H1 (cell line): ENCODE measurements at regions not wholly inside any gene's neighbourhood (a gene's known extent, or its start where the extent isn't known, plus 50 kb on each side); places are given as distances from the start of the nearest gene placed in this dataset.

Experiments used
- CTCF ChIA-PET: fragments of 300-600 bp; sonication (Branson Sonifier 250); formaldehyde crosslinking; loops from one replicate; lab custom pipeline; 2021; ENCODE audit not compliant: partially characterized antibody; lab: Charles Lee
- POLR2A ChIA-PET: fragments of 300-600 bp; sonication (Branson Sonifier 250); formaldehyde crosslinking; loops from one replicate; lab custom pipeline; 2021; ENCODE audit warnings: inconsistent platforms; ENCODE audit not compliant: partially characterized antibody; lab: Charles Lee
- DNase-seq, 2 experiments: peaks; one replicate each; pipeline versions ENCODE4 v3.0.0 to v3.0.0-alpha.2; 2010 to 2022; ENCODE audit warnings: low spot score in 2 of 2, low read depth in 1 of 2, mixed read lengths in 1 of 2
- FAIRE-seq: peaks from 2 replicates; lab custom pipeline; 2011; peaks lifted over from hg19 to GRCh38; lab: Jason Lieb, UNC
- H2AFZ ChIP-seq: 2 replicates; pipeline ENCODE4 v1.8.1; 2012; ENCODE audit warnings: low read length, inconsistent platforms
- H2AK5ac ChIP-seq: 2 replicates; pipeline ENCODE4 v1.6.1; 2013; ENCODE audit warnings: low read depth, low read length
- H2BK120ac ChIP-seq: replicated peaks from 2 replicates; pipeline ENCODE3; 2013; ENCODE audit warnings: low read depth, low read length, inconsistent platforms
- H2BK12ac ChIP-seq: 2 replicates; pipeline ENCODE4 v1.6.1; 2013; ENCODE audit warnings: low read depth, low read length
- H2BK15ac ChIP-seq: 2 replicates; pipeline ENCODE4 v1.6.1; 2013; ENCODE audit warnings: low read length
- H2BK20ac ChIP-seq: 2 replicates; pipeline ENCODE4 v1.6.1; 2013; ENCODE audit warnings: low read length
- H2BK5ac ChIP-seq: 2 replicates; pipeline ENCODE4 v1.6.1; 2013; ENCODE audit warnings: low read depth, low read length
- H3K14ac ChIP-seq: 2 replicates; pipeline ENCODE4 v1.6.1; 2013; ENCODE audit warnings: inconsistent platforms; ENCODE audit not compliant: insufficient read length
- H3K18ac ChIP-seq: 2 replicates; pipeline ENCODE4 v1.6.1; 2013; ENCODE audit warnings: low read length; ENCODE audit errors: extremely low read depth
- H3K23ac ChIP-seq: 2 replicates; pipeline ENCODE4 v1.6.1; 2013; ENCODE audit warnings: inconsistent platforms; ENCODE audit not compliant: insufficient read length
- H3K23me2 ChIP-seq: 2 replicates; pipeline ENCODE4 v1.6.1; 2013; ENCODE audit warnings: low read depth, low read length
- H3K27ac ChIP-seq: 2 replicates; pipeline ENCODE4 v1.6.1; 2011; ENCODE audit warnings: low read depth, low read length, inconsistent platforms
- H3K27me3 ChIP-seq, 4 experiments: replicated peaks in 1 of 4; 1 replicate in 1 of 4; 2 replicates in 3 of 4; pipeline versions ENCODE4 v1.6.1 to v1.8.1; 2011 to 2013; ENCODE audit warnings: low read length in 3 of 4, mild to moderate bottlenecking in 3 of 4, inconsistent platforms in 2 of 4, mixed read lengths in 2 of 4, moderate library complexity in 1 of 4; ENCODE audit not compliant: control insufficient read depth in 3 of 4, insufficient read depth in 3 of 4; ENCODE audit errors: extremely low read depth in 1 of 4
- H3K36me3 ChIP-seq, 4 experiments: 2 replicates each; pipeline versions ENCODE4 v1.6.1 to v1.8.1; 2011 to 2013; ENCODE audit warnings: mild to moderate bottlenecking in 4 of 4, low read length in 3 of 4, moderate library complexity in 2 of 4, control low read depth in 1 of 4, inconsistent platforms in 1 of 4; ENCODE audit not compliant: insufficient read depth in 4 of 4, control insufficient read depth in 2 of 4
- H3K4ac ChIP-seq: replicated peaks from 2 replicates; pipeline ENCODE3; 2013; ENCODE audit warnings: low read length, low read depth, mixed read lengths, inconsistent platforms; ENCODE audit not compliant: insufficient read length
- H3K4me1 ChIP-seq, 4 experiments: replicated peaks in 1 of 4; 1 replicate in 1 of 4; 2 replicates in 3 of 4; pipeline versions ENCODE4 v1.6.1 to v1.8.1; 2011 to 2013; ENCODE audit warnings: low read length in 3 of 4, inconsistent platforms in 2 of 4, mixed read lengths in 1 of 4; ENCODE audit not compliant: insufficient read depth in 4 of 4, control insufficient read depth in 3 of 4
- H3K4me2 ChIP-seq, 2 experiments: 2 replicates each; pipeline versions ENCODE4 v1.6.1 to v1.8.1; 2011 to 2013; ENCODE audit warnings: low read depth in 2 of 2, low read length in 2 of 2, control low read depth in 1 of 2, inconsistent platforms in 1 of 2, mild to moderate bottlenecking in 1 of 2; ENCODE audit not compliant: insufficient read depth in 1 of 2
- H3K4me3 ChIP-seq, 4 experiments: fragments of 200-600, 300-600 bp in 1 of 4; sonication (generic), shearing (Covaris generic), sonication (Bioruptor Twin) in 1 of 4; 2 replicates each; pipeline versions ENCODE4 v1.5.1 to v1.8.1; 2011 to 2016; ENCODE audit warnings: low read length in 4 of 4, low read depth in 3 of 4, control low read depth in 2 of 4, inconsistent platforms in 2 of 4, mild to moderate bottlenecking in 2 of 4, mixed read lengths in 1 of 4, moderate library complexity in 1 of 4; ENCODE audit not compliant: insufficient read depth in 2 of 4; ENCODE audit errors: extremely low read depth in 1 of 4
- H3K56ac ChIP-seq: replicated peaks from 2 replicates; pipeline ENCODE3; 2013; ENCODE audit warnings: low read depth, mild to moderate bottlenecking, mixed read lengths, low read length, inconsistent platforms; ENCODE audit not compliant: insufficient read length
- H3K79me1 ChIP-seq: 2 replicates; pipeline ENCODE4 v1.6.1; 2013; ENCODE audit warnings: low read depth, low read length, control low read depth
- H3K79me2 ChIP-seq, 2 experiments: 2 replicates each; pipeline versions ENCODE4 v1.6.1 to v1.8.1; 2012 to 2013; ENCODE audit warnings: low read length in 2 of 2, mild to moderate bottlenecking in 2 of 2, inconsistent platforms in 1 of 2; ENCODE audit not compliant: insufficient read depth in 2 of 2, control insufficient read depth in 1 of 2
- H3K9ac ChIP-seq, 4 experiments: replicated peaks in 1 of 4; 1 replicate in 1 of 4; 2 replicates in 3 of 4; pipeline versions ENCODE4 v1.6.1 to v1.8.1; 2011 to 2013; ENCODE audit warnings: low read depth in 3 of 4, low read length in 3 of 4, control low read depth in 2 of 4, mild to moderate bottlenecking in 2 of 4, moderate library complexity in 2 of 4, inconsistent platforms in 1 of 4; ENCODE audit errors: extremely low read depth in 1 of 4
- H3K9me3 ChIP-seq, 2 experiments: 2 replicates each; pipeline versions ENCODE4 v1.6.1 to v1.8.1; 2012 to 2013; ENCODE audit warnings: mild to moderate bottlenecking in 2 of 2, moderate library complexity in 2 of 2, control low read depth in 1 of 2, inconsistent platforms in 1 of 2, low read depth in 1 of 2, low read length in 1 of 2, mixed read lengths in 1 of 2; ENCODE audit not compliant: insufficient read depth in 2 of 2
- H4K20me1 ChIP-seq, 2 experiments: replicated peaks in 1 of 2; 2 replicates each; pipeline versions ENCODE3 to v1.8.1; 2011 to 2013; ENCODE audit warnings: inconsistent platforms in 2 of 2, low read length in 2 of 2, mild to moderate bottlenecking in 1 of 2; ENCODE audit not compliant: insufficient read depth in 2 of 2, control insufficient read depth in 1 of 2
- H4K5ac ChIP-seq: 2 replicates; pipeline ENCODE4 v1.6.1; 2013; ENCODE audit warnings: low read length, low read depth, mixed read lengths, inconsistent platforms; ENCODE audit not compliant: insufficient read length
- H4K8ac ChIP-seq: 2 replicates; pipeline ENCODE4 v1.8.0; 2013; ENCODE audit warnings: mild to moderate bottlenecking, moderate library complexity, low read length, inconsistent platforms; ENCODE audit not compliant: insufficient read depth; ENCODE audit errors: extremely low read depth
- H4K91ac ChIP-seq: replicated peaks from 2 replicates; pipeline ENCODE3; 2013; ENCODE audit warnings: low read length, mixed read lengths, inconsistent platforms; ENCODE audit not compliant: insufficient read length
- CBX5 ChIP-seq: fragments of 300-800, 300-1000 bp; sonication (generic); IDR thresholded peaks from 2 replicates; pipeline ENCODE4 v1.7.1; 2016; ENCODE audit warnings: antibody characterized with exemption, low read length, low read depth
- CBX8 ChIP-seq: fragments of 300-800, 300-1000 bp; sonication (generic); IDR thresholded peaks from 2 replicates; pipeline ENCODE4 v1.7.1; 2016; ENCODE audit warnings: low read depth, low read length, borderline replicate concordance
- CHD2 ChIP-seq: IDR thresholded peaks from 2 replicates; pipeline ENCODE4 v1.6.1; 2012; ENCODE audit warnings: low read length, improper control_type of control experiment
- EP300 ChIP-seq, 2 experiments: IDR thresholded peaks; 1 replicate in 1 of 2; 2 replicates in 1 of 2; pipeline ENCODE4 v1.6.1; 2011 to 2012; ENCODE audit warnings: low read depth in 2 of 2, low read length in 2 of 2, mild to moderate bottlenecking in 2 of 2, borderline replicate concordance in 1 of 2, inconsistent platforms in 1 of 2, moderate library complexity in 1 of 2
- JUN ChIP-seq: IDR thresholded peaks from 2 replicates; pipeline ENCODE4 v1.6.1; 2011; ENCODE audit warnings: low read depth, mild to moderate bottlenecking, improper control_type of control experiment, low read length
- MAFK ChIP-seq: IDR thresholded peaks from 2 replicates; pipeline ENCODE4 v1.6.1; 2012; ENCODE audit warnings: low read depth, mild to moderate bottlenecking, improper control_type of control experiment, low read length
- NANOG ChIP-seq: IDR thresholded peaks from 2 replicates; pipeline ENCODE4 v1.6.1; 2011; ENCODE audit warnings: low read length, low read depth, mild to moderate bottlenecking, inconsistent platforms; ENCODE audit not compliant: insufficient read depth, poor library complexity, severe bottlenecking
- RFX5 ChIP-seq: IDR thresholded peaks from 2 replicates; pipeline ENCODE4 v1.6.1; 2011; ENCODE audit warnings: low read depth, low read length, improper control_type of control experiment, borderline replicate concordance
- RXRA ChIP-seq: IDR thresholded peaks from 2 replicates; pipeline ENCODE4 v1.6.1; 2011; ENCODE audit warnings: low read depth, mild to moderate bottlenecking, low read length, moderate library complexity; ENCODE audit not compliant: insufficient read depth
- SRF ChIP-seq: IDR thresholded peaks from 2 replicates; pipeline ENCODE4 v1.6.1; 2011; ENCODE audit warnings: mild to moderate bottlenecking, low read depth, low read length, moderate library complexity
- TBP ChIP-seq: IDR thresholded peaks from 2 replicates; pipeline ENCODE4 v1.6.1; 2011; ENCODE audit warnings: low read depth, low read length, improper control_type of control experiment
- TCF12 ChIP-seq: IDR thresholded peaks from 2 replicates; pipeline ENCODE4 v1.6.1; 2011; ENCODE audit warnings: low read depth, mild to moderate bottlenecking, low read length
- YY1 ChIP-seq: IDR thresholded peaks from 2 replicates; pipeline ENCODE4 v1.6.1; 2011; ENCODE audit warnings: low read depth, mild to moderate bottlenecking, low read length
- ZNF274 ChIP-seq: IDR thresholded peaks from 2 replicates; pipeline ENCODE4 v1.7.0; 2012; ENCODE audit warnings: low read length, borderline replicate concordance; ENCODE audit errors: extremely low read depth
- WGBS, 2 experiments: shearing (Covaris generic) in 1 of 2; methylation state at CpG; one replicate each; pipeline versions ENCODE4 v1.1.6 to v1.1.7; 2013 to 2015; ENCODE audit warnings: low lambda C conversion rate in 2 of 2, mixed read lengths in 2 of 2, inconsistent platforms in 1 of 2, low coverage in 1 of 2, missing lambda C conversion rate in 1 of 2; ENCODE audit not compliant: insufficient replicate concordance in 2 of 2, insufficient coverage in 1 of 2, insufficient read length in 1 of 2; ENCODE audit errors: extremely low coverage in 1 of 2, missing lambda C conversion rate in 1 of 2; 5-methylcytosine and 5-hydroxymethylcytosine counted together

DNA sequence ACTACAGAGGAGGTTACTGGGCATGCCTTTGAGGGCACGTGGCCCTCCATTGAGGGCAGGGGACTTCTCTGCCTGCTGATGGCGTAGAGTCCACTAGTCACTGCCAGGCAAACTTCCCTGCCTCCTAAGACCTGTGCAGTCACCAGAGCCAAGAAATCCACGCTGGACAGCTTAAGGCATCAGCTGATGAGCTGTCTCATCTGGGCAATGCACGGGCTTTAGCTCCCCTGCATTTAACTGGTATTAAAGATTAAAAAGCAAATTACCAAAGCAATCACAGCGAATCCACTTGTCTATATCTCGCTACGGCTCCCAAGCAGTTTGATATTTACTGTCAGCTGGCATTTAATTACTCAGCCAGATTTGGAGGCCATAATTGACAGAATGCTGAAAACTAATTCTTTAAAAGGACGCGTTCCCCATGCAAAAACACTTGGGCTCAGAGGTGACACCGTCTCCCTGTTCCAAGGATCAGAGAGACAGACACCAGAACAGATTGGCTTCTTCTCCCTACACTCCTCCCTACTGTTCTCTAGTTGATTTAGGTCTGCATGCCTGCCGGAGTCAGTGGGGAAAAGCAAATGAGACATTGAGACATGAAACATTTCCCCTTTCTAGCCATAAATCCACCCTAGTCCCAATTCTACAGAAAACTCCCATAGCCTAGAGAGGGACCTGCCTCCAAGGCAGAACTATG is 68.5 kb downstream of the SPATA19 start:
- CTCF ChIA-PET = no interaction called here
- no peak for FAIRE-seq
- 0 out of 4 replicates have a peak, but pooled peaks cover 0 to 3% of the 10 kb centered on the region in 2 experiments for H3K9me3 ChIP-seq
- TF ChIP-seq CHD2 (no peak), CBX5 (no peak), CBX8 (no peak), TCF12 (no peak), SRF (no peak), MAFK (no peak), NANOG (no peak), JUN (no peak), ZNF274 (no peak), EP300 (IDR thresholded peaks at IDR 0.05; ENCODE audit: borderline replicate concordance in 1 of 2, low read depth in 2 of 2, low read length in 2 of 2) (no peak), RFX5 (no peak), RXRA (no peak), YY1 (no peak), TBP (no peak)

More for the DNA sequence above, 68.5 kb downstream of the SPATA19 start:
- no peaks in the 10 kb centered on the region for H3K36me3 ChIP-seq
- no peak for DNase-seq
- WGBS, 2 experiments = 86% methylated on average over 11 of the region's 11 CpGs; no CpG with 5 or more reads in 1 of the 2 experiments
- H3K79me1 ChIP-seq = no peaks in the 10 kb centered on the region
- H2BK15ac ChIP-seq = no peak overlapping the region
- no peaks in the 10 kb centered on the region for H3K79me2 ChIP-seq
- H3K27ac ChIP-seq = no peak overlapping the region
- no peak overlapping the region for H3K56ac ChIP-seq
- no peak overlapping the region for H3K18ac ChIP-seq
- no peak overlapping the region for H2BK5ac ChIP-seq
- H3K27me3 ChIP-seq = no peaks in the 10 kb centered on the region
- no peak overlapping the region for H2AK5ac ChIP-seq
- no peaks in the 10 kb centered on the region for H3K4me1 ChIP-seq
- H2BK12ac ChIP-seq = no peak overlapping the region
- H2BK120ac ChIP-seq = no peak overlapping the region
- POLR2A ChIA-PET = no interaction called here
- H2AFZ ChIP-seq = no peak overlapping the region
- no peak overlapping the region for H4K8ac ChIP-seq
- no peak overlapping the region for H4K91ac ChIP-seq
- H2BK20ac ChIP-seq = no peak overlapping the region
- H3K23ac ChIP-seq = no peak overlapping the region
- H4K20me1 ChIP-seq = no peaks in the 10 kb centered on the region
- no peaks in the 10 kb centered on the region for H3K23me2 ChIP-seq
- no peak overlapping the region for H3K14ac ChIP-seq
- no peak overlapping the region for H4K5ac ChIP-seq
- H3K4ac ChIP-seq = no peak overlapping the region
- H3K9ac ChIP-seq = no peak overlapping the region
- no peak overlapping the region for H3K4me3 ChIP-seq
- no peak overlapping the region for H3K4me2 ChIP-seq
